ENCODE measurements at regions not wholly inside any gene's neighbourhood (a gene's known extent, or its start where the extent isn't known, plus 50 kb on each side); places are given as distances from the start of the nearest gene placed in this dataset.

DNA sequence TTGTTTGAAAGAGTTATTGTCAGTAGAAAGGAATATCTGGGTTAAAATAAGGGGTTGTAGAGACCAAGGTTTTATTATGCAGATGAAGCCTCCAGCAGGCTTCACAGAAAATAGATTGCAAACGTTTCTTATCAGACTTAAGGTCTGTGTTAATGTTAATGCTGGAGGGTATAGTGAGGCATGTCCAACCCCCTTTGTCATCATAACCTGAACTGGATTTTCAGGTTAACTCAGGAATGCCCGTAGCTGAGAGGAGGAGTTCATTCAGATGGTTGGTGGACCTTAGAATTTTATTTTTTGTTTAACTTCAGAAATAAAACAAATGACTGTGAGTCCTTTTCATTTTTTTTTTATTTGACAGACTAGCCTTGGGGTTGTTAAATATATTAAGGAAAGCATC, 354.1 kb downstream of the GPM6A start:
- TF ChIP-seq CTCF (conservative IDR thresholded peaks at IDR 0.05; ENCODE audit: low read depth in 2 of 2) (no peak), EZH2phosphoT487 (IDR thresholded peaks at IDR 0.05; ENCODE audit: unreplicated experiment) (no peak), EZH2 (IDR thresholded peaks at IDR 0.05; ENCODE audit: low read depth, unreplicated experiment) (no peak), JUNB (IDR thresholded peaks at IDR 0.05; ENCODE audit: unreplicated experiment) (no peak), STAT1 (IDR thresholded peaks at IDR 0.05; ENCODE audit: unreplicated experiment) (no peak), CREB1 (CRISPR knock-in tag; IDR thresholded peaks at IDR 0.05; ENCODE audit: low read depth) (no peak), POLR2AphosphoS5 (IDR thresholded peaks at IDR 0.05; ENCODE audit: low read depth) (no peak), ZNF114 (CRISPR knock-in tag; IDR thresholded peaks at IDR 0.05) (no peak), NANOG (IDR thresholded peaks at IDR 0.05; ENCODE audit: borderline replicate concordance) (no peak), ZNF331 (CRISPR knock-in tag; IDR thresholded peaks at IDR 0.05; ENCODE audit: low read depth) (no peak), ZNF462 (CRISPR knock-in tag; IDR thresholded peaks at IDR 0.05) (no peak)
- TF ChIP-seq, protein P1, sequence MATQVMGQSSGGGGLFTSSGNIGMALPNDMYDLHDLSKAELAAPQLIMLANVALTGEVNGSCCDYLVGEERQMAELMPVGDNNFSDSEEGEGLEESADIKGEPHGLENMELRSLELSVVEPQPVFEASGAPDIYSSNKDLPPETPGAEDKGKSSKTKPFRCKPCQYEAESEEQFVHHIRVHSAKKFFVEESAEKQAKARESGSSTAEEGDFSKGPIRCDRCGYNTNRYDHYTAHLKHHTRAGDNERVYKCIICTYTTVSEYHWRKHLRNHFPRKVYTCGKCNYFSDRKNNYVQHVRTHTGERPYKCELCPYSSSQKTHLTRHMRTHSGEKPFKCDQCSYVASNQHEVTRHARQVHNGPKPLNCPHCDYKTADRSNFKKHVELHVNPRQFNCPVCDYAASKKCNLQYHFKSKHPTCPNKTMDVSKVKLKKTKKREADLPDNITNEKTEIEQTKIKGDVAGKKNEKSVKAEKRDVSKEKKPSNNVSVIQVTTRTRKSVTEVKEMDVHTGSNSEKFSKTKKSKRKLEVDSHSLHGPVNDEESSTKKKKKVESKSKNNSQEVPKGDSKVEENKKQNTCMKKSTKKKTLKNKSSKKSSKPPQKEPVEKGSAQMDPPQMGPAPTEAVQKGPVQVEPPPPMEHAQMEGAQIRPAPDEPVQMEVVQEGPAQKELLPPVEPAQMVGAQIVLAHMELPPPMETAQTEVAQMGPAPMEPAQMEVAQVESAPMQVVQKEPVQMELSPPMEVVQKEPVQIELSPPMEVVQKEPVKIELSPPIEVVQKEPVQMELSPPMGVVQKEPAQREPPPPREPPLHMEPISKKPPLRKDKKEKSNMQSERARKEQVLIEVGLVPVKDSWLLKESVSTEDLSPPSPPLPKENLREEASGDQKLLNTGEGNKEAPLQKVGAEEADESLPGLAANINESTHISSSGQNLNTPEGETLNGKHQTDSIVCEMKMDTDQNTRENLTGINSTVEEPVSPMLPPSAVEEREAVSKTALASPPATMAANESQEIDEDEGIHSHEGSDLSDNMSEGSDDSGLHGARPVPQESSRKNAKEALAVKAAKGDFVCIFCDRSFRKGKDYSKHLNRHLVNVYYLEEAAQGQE (IDR thresholded peaks at IDR 0.05; ENCODE audit: unreplicated experiment), result no peak
- TF ChIP-seq, protein P2, sequence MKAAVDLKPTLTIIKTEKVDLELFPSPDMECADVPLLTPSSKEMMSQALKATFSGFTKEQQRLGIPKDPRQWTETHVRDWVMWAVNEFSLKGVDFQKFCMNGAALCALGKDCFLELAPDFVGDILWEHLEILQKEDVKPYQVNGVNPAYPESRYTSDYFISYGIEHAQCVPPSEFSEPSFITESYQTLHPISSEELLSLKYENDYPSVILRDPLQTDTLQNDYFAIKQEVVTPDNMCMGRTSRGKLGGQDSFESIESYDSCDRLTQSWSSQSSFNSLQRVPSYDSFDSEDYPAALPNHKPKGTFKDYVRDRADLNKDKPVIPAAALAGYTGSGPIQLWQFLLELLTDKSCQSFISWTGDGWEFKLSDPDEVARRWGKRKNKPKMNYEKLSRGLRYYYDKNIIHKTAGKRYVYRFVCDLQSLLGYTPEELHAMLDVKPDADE (IDR thresholded peaks at IDR 0.05), result no peak

All from GM23338 (cell line).